GM12878 (cell line): ENCODE measurements at regions not wholly inside any gene's neighbourhood (a gene's known extent, or its start where the extent isn't known, plus 50 kb on each side); places are given as distances from the start of the nearest gene placed in this dataset.

Experiments used
- ATAC-seq: fragments of 200-7000 bp; cut with Tn5 transposase; 3 replicates; pipeline ENCODE4 v1.9.1; 2020; ENCODE audit warnings: mild to moderate bottlenecking, moderate library complexity
- BruUV-seq: library from RNA; stranded (reverse); fragments of 400-500 nt; replicated peaks from 2 replicates; lab custom pipeline; 2021; lab: Mats Ljungman, UMichigan
- CTCF ChIA-PET: fragments of 300-600 bp; sonication (Branson Sonifier 250); formaldehyde crosslinking; extraction: SDS; loops from one replicate; lab custom pipeline; 2021; ENCODE audit warnings: inconsistent platforms; lab: Yijun Ruan, JAX
- POLR2A ChIA-PET: fragments of 350-600 bp; formaldehyde crosslinking; extraction: SDS; loops from one replicate; lab custom pipeline; 2021; ENCODE audit warnings: inconsistent platforms; lab: Charles Lee
- RAD21 ChIA-PET: fragments of 300-600 bp; sonication (Branson Sonifier 250); formaldehyde crosslinking; loops from one replicate; lab custom pipeline; 2023; ENCODE audit warnings: antibody characterized with exemption; ENCODE audit not compliant: unreplicated experiment; lab: Charles Lee
- SMC1A ChIA-PET: fragments of 300-600 bp; sonication (Branson Sonifier 250); formaldehyde crosslinking; loops from one replicate; lab custom pipeline; 2023; ENCODE audit not compliant: unreplicated experiment, uncharacterized antibody; lab: Charles Lee
- DNase-seq: peaks from one replicate; pipeline ENCODE4 v3.0.0-alpha.2; 2011; ENCODE audit warnings: low read depth, low spot score
- FAIRE-seq: peaks from 3 replicates; lab custom pipeline; 2011; peaks lifted over from hg19 to GRCh38; lab: Jason Lieb, UNC
- H2AFZ ChIP-seq: 2 replicates; pipeline ENCODE4 v1.6.0; 2011; ENCODE audit warnings: low read depth, low read length, control low read depth; ENCODE audit not compliant: control insufficient read depth
- H3K27ac ChIP-seq: 2 replicates; pipeline ENCODE4 v1.5.1; 2011; ENCODE audit warnings: control low read depth; ENCODE audit not compliant: control insufficient read depth, insufficient read depth
- H3K27me3 ChIP-seq, 2 experiments: replicated peaks in 1 of 2; 2 replicates each; pipeline versions ENCODE4 v1.6.0 to v1.6.1; 2011; ENCODE audit warnings: low read length in 1 of 2; ENCODE audit not compliant: control insufficient read depth in 2 of 2, insufficient read depth in 2 of 2
- H3K36me3 ChIP-seq, 2 experiments: 2 replicates each; pipeline ENCODE4 v1.5.1; 2011; ENCODE audit warnings: low read length in 1 of 2; ENCODE audit not compliant: control insufficient read depth in 2 of 2, insufficient read depth in 2 of 2
- H3K4me1 ChIP-seq: 2 replicates; pipeline ENCODE4 v1.6.1; 2011; ENCODE audit warnings: mild to moderate bottlenecking, low read length, moderate library complexity, mixed read lengths; ENCODE audit not compliant: control insufficient read depth, insufficient read depth
- H3K4me2 ChIP-seq: 2 replicates; pipeline ENCODE4 v1.6.0; 2011; ENCODE audit warnings: control low read depth; ENCODE audit not compliant: control insufficient read depth, insufficient read depth
- H3K4me3 ChIP-seq: fragments of 200-600 bp; sonication (generic); 2 replicates; pipeline ENCODE4 v1.5.1; 2016
- H3K79me2 ChIP-seq: 2 replicates; pipeline ENCODE4 v1.6.0; 2011; ENCODE audit warnings: low read length; ENCODE audit not compliant: control insufficient read depth, insufficient read depth
- H3K9ac ChIP-seq: 2 replicates; pipeline ENCODE4 v1.8.0; 2011; ENCODE audit warnings: low read length, control low read depth, mixed read lengths; ENCODE audit not compliant: control insufficient read depth, insufficient read depth
- H3K9me3 ChIP-seq: replicated peaks from 3 replicates; pipeline ENCODE4 v1.5.1; 2011; ENCODE audit warnings: mild to moderate bottlenecking, low read length; ENCODE audit not compliant: control insufficient read depth, insufficient read depth
- H4K20me1 ChIP-seq: 2 replicates; pipeline ENCODE4 v1.6.0; 2011; ENCODE audit not compliant: control insufficient read depth, insufficient read depth
- CEBPB ChIP-seq, 2 experiments: fragments of 150-350 bp in 1 of 2; IDR thresholded peaks; 2 replicates each; pipeline ENCODE4 v1.6.1; 2012 to 2014; ENCODE audit warnings: low read depth in 2 of 2, low read length in 2 of 2, borderline replicate concordance in 1 of 2, inconsistent platforms in 1 of 2
- DPF2 ChIP-seq: fragments of 450-650 bp; IDR thresholded peaks from 2 replicates; pipeline ENCODE4 v1.6.1; 2017; ENCODE audit warnings: mild to moderate bottlenecking
- EP300 ChIP-seq, 2 experiments: fragments of 150-350 bp in 1 of 2; IDR thresholded peaks; 2 replicates each; pipeline ENCODE4 v1.6.1; 2011 to 2012; ENCODE audit warnings: low read depth in 2 of 2, low read length in 2 of 2, borderline replicate concordance in 1 of 2, improper control_type of control experiment in 1 of 2, inconsistent platforms in 1 of 2; ENCODE audit not compliant: control insufficient read depth in 1 of 2
- HDAC2 ChIP-seq: fragments of 200-600 bp; sonication (generic); IDR thresholded peaks from 2 replicates; pipeline ENCODE4 v1.6.1; 2017
- HDAC6 ChIP-seq: fragments of 200-600 bp; sonication (generic); IDR thresholded peaks from one replicate; pipeline ENCODE4 v1.8.0; 2017; ENCODE audit warnings: antibody characterized with exemption; ENCODE audit not compliant: unreplicated experiment
- JUNB ChIP-seq: IDR thresholded peaks from 2 replicates; pipeline ENCODE4 v1.6.1; 2016; ENCODE audit warnings: antibody characterized with exemption, mild to moderate bottlenecking
- NFXL1 ChIP-seq: fragments of 450-650 bp; IDR thresholded peaks from 2 replicates; pipeline ENCODE4 v1.6.1; 2017; ENCODE audit warnings: antibody characterized with exemption, mild to moderate bottlenecking, borderline replicate concordance
- PML ChIP-seq: IDR thresholded peaks from 2 replicates; pipeline ENCODE4 v1.6.1; 2012; ENCODE audit warnings: low read length, inconsistent platforms
- RFX5 ChIP-seq: IDR thresholded peaks from 2 replicates; pipeline ENCODE4 v1.6.1; 2011; ENCODE audit warnings: low read depth, low read length, improper control_type of control experiment
- TARDBP ChIP-seq: IDR thresholded peaks from 2 replicates; pipeline ENCODE4 v1.6.1; 2016; ENCODE audit warnings: borderline replicate concordance
- ZNF24 ChIP-seq: fragments of 450-650 bp; IDR thresholded peaks from 2 replicates; pipeline ENCODE4 v1.6.1; 2017; ENCODE audit warnings: antibody characterized with exemption, mild to moderate bottlenecking
- WGBS: methylation state at CpG from one replicate; pipeline ENCODE4 v1.1.6; 2016; ENCODE audit warnings: low lambda C conversion rate; ENCODE audit not compliant: insufficient replicate concordance, insufficient coverage; ENCODE audit errors: missing lambda C conversion rate; 5-methylcytosine and 5-hydroxymethylcytosine counted together
- in situ Hi-C: fragments of 300-500 bp; cut with MboI; formaldehyde crosslinking; loops from 9 replicates; pipeline ENCODE4 v1.14.3; 2018; ENCODE audit warnings: mixed read lengths
- intact Hi-C: fragments of 100-400 bp; cut with micrococcal nuclease; formaldehyde crosslinking; loops from one replicate; pipeline ENCODE4 v1.14.2; 2022; ENCODE audit not compliant: unreplicated experiment
- TF ChIP-seq, protein P1 (sequence below): fragments of 450-650 bp; IDR thresholded peaks from 2 replicates; pipeline ENCODE4 v1.6.1; 2017; ENCODE audit warnings: borderline replicate concordance
- TF ChIP-seq, protein P2 (sequence below): fragments of 450-650 bp; IDR thresholded peaks from 2 replicates; pipeline ENCODE4 v1.6.1; 2016; ENCODE audit warnings: mild to moderate bottlenecking
- TF ChIP-seq, protein P3 (sequence below): fragments of 450-650 bp; IDR thresholded peaks from 2 replicates; pipeline ENCODE4 v1.6.1; 2017; ENCODE audit warnings: antibody characterized with exemption, mild to moderate bottlenecking, moderate library complexity
- TF ChIP-seq, protein P4 (sequence below), 3 experiments: IDR thresholded peaks in 2 of 3; conservative IDR thresholded peaks in 1 of 3; 2 replicates each; pipeline ENCODE4 v1.5.1; 2011; ENCODE audit warnings: low read depth in 3 of 3, low read length in 3 of 3, mild to moderate bottlenecking in 3 of 3, control low read depth in 2 of 3, moderate library complexity in 2 of 3, inconsistent platforms in 1 of 3, mixed read lengths in 1 of 3; ENCODE audit not compliant: control insufficient read depth in 2 of 3, insufficient read depth in 1 of 3; ENCODE audit errors: extremely low read depth in 1 of 3

DNA sequence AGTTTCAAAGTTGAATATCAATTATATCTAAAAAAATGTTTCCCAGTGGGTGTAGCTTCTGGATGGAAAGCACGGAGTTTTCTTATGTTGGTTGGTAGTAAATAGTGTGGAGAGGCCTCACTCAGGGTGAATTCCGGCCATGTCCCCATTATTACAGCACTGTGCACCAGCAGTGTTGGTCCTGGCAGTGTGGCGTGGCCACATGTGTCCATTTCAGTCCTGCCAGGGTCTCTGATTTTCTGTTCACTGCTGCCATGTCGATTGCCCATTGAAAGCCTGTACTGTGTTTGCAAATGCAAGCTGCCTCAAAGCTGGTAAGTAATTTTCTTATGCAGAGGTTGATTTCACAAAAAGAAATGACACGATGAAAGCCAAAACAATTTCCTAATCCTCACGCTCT, 386.2 kb downstream of the GALR1 start (continued):
- no peak for TF ChIP-seq EP300 (IDR thresholded peaks at IDR 0.05; ENCODE audit: borderline replicate concordance in 1 of 2, control insufficient read depth in 1 of 2, low read depth in 2 of 2, low read length in 2 of 2)
- TF ChIP-seq, protein P1, sequence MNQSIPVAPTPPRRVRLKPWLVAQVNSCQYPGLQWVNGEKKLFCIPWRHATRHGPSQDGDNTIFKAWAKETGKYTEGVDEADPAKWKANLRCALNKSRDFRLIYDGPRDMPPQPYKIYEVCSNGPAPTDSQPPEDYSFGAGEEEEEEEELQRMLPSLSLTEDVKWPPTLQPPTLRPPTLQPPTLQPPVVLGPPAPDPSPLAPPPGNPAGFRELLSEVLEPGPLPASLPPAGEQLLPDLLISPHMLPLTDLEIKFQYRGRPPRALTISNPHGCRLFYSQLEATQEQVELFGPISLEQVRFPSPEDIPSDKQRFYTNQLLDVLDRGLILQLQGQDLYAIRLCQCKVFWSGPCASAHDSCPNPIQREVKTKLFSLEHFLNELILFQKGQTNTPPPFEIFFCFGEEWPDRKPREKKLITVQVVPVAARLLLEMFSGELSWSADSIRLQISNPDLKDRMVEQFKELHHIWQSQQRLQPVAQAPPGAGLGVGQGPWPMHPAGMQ: no peak

DNA sequence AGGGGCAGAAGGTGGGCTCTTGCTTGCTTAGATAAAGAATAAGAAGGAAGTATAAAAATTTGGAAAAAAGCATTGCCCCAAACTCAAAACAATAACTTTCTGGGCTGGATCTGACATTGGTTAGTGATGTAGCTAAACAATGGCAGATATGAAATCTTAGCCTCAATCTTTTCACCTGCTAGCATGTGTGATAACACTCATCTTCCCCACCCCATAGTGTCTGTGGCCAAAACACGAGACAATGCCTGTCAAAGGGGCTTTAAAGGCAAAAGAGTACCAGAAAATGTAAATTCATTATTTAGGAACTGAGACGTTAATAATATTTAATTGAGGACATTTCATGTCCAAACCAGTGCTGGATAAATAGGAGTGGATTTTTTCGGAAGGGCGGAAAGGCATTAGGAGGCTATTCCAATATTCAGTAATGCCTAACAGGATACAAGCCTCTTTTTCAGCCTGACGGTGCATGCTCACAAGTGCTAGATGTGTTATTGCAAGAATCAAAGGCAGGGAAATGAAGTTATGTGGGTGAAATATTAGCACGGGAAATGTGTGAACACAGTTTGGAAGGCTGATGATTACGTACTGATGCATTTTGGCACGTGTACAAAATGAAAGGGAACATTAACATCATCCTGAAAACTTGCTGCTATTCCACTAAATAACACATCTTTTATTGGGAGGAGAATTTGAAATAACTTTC, 395.7 kb downstream of the GALR1 start:
- intact Hi-C loops (no loop called here), in situ Hi-C loops (no loop called here)
- no TSS peak for BruUV-seq
- TF ChIP-seq CEBPB (IDR thresholded peaks at IDR 0.05; ENCODE audit: borderline replicate concordance in 1 of 2, low read depth in 2 of 2, low read length in 2 of 2) (no peak), PML (no peak), RFX5 (no peak), TARDBP (no peak), HDAC2 (no peak), DPF2 (no peak), ZNF24 (no peak), NFXL1 (no peak), HDAC6 (no peak), JUNB (no peak)
- TF ChIP-seq, protein P2, sequence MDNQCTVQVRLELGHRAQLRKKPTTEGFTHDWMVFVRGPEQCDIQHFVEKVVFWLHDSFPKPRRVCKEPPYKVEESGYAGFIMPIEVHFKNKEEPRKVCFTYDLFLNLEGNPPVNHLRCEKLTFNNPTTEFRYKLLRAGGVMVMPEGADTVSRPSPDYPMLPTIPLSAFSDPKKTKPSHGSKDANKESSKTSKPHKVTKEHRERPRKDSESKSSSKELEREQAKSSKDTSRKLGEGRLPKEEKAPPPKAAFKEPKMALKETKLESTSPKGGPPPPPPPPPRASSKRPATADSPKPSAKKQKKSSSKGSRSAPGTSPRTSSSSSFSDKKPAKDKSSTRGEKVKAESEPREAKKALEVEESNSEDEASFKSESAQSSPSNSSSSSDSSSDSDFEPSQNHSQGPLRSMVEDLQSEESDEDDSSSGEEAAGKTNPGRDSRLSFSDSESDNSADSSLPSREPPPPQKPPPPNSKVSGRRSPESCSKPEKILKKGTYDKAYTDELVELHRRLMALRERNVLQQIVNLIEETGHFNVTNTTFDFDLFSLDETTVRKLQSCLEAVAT: no peak
- TF ChIP-seq, protein P3, sequence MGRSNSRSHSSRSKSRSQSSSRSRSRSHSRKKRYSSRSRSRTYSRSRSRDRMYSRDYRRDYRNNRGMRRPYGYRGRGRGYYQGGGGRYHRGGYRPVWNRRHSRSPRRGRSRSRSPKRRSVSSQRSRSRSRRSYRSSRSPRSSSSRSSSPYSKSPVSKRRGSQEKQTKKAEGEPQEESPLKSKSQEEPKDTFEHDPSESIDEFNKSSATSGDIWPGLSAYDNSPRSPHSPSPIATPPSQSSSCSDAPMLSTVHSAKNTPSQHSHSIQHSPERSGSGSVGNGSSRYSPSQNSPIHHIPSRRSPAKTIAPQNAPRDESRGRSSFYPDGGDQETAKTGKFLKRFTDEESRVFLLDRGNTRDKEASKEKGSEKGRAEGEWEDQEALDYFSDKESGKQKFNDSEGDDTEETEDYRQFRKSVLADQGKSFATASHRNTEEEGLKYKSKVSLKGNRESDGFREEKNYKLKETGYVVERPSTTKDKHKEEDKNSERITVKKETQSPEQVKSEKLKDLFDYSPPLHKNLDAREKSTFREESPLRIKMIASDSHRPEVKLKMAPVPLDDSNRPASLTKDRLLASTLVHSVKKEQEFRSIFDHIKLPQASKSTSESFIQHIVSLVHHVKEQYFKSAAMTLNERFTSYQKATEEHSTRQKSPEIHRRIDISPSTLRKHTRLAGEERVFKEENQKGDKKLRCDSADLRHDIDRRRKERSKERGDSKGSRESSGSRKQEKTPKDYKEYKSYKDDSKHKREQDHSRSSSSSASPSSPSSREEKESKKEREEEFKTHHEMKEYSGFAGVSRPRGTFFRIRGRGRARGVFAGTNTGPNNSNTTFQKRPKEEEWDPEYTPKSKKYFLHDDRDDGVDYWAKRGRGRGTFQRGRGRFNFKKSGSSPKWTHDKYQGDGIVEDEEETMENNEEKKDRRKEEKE: no peak
- TF ChIP-seq, protein P4, sequence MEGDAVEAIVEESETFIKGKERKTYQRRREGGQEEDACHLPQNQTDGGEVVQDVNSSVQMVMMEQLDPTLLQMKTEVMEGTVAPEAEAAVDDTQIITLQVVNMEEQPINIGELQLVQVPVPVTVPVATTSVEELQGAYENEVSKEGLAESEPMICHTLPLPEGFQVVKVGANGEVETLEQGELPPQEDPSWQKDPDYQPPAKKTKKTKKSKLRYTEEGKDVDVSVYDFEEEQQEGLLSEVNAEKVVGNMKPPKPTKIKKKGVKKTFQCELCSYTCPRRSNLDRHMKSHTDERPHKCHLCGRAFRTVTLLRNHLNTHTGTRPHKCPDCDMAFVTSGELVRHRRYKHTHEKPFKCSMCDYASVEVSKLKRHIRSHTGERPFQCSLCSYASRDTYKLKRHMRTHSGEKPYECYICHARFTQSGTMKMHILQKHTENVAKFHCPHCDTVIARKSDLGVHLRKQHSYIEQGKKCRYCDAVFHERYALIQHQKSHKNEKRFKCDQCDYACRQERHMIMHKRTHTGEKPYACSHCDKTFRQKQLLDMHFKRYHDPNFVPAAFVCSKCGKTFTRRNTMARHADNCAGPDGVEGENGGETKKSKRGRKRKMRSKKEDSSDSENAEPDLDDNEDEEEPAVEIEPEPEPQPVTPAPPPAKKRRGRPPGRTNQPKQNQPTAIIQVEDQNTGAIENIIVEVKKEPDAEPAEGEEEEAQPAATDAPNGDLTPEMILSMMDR (IDR thresholded peaks at IDR 0.05 in 2 of 3, conservative IDR thresholded peaks at IDR 0.05 in 1 of 3; ENCODE audit: control insufficient read depth in 2 of 3, extremely low read depth in 1 of 3, insufficient read depth in 1 of 3, low read depth in 3 of 3, low read length in 3 of 3): no peak

More for the DNA sequence above, 395.7 kb downstream of the GALR1 start:
- SMC1A ChIA-PET: no interaction called here
- no peak overlapping the region for H3K4me3 ChIP-seq
- H3K36me3 ChIP-seq: no peaks in the 10 kb centered on the region
- no peaks in the 10 kb centered on the region for H3K9me3 ChIP-seq
- H3K4me1 ChIP-seq: no peaks in the 10 kb centered on the region
- POLR2A ChIA-PET: no interaction called here
- RAD21 ChIA-PET: no interaction called here
- H3K27me3 ChIP-seq: no peaks in the 10 kb centered on the region
- ATAC-seq (no peak), FAIRE-seq (no peak), DNase-seq (no peak)
- WGBS: 24% methylated on average over 8 of the region's 8 CpGs
- no peak overlapping the region for H3K9ac ChIP-seq
- CTCF ChIA-PET: no interaction called here
- no peak overlapping the region for H3K4me2 ChIP-seq
- H4K20me1 ChIP-seq: no peaks in the 10 kb centered on the region
- no peaks in the 10 kb centered on the region for H3K79me2 ChIP-seq
- H2AFZ ChIP-seq: no peak overlapping the region
- no peak overlapping the region for H3K27ac ChIP-seq
